ENCODE measurements at regions not wholly inside any gene's neighbourhood (a gene's known extent, or its start where the extent isn't known, plus 50 kb on each side); places are given as distances from the start of the nearest gene placed in this dataset.
"Not testable (repeated sequence)": the region's sequence is repeated elsewhere in the genome, so short reads cannot be mapped to it uniquely, and the experiment has no call there.

- FAIRE-seq (no peak), DNase-seq (ENCODE audit: low spot score in 2 of 2) (no peak)
These were observed 1297.5 kb upstream of the CITED2 start for GRCh38 chr6:140671926-140672325.

- FAIRE-seq = no peak
- no peak for DNase-seq (ENCODE audit: low spot score in 2 of 2)
These were observed 1295.6 kb upstream of the CITED2 start for GRCh38 chr6:140670021-140670420.

DNA sequence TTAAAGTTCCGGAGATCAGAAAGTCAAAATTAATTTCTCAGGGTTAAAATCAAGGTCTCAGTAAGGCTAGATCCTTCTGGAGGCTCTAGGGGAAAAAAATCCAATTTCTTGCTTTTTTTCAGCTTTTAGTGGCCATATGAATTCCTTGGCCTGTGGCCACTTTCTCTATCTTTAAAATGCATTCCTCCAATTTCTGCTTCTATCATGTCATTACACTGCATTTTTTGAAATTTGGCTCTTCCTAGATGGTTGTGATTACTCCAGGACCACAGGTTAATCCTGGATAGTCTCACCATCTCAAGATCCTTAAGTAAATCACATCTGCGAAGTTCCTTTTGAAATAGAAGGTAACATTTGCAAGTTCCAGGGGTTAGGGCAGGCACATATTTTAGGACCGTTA lies 1294.9 kb upstream of the CITED2 start:
- DNase-seq (ENCODE audit: low spot score in 2 of 2) (no peak), FAIRE-seq (no peak)

GRCh38 chr6:140663772-140664171 lies 1289.3 kb upstream of the CITED2 start:
- DNase-seq (ENCODE audit: low spot score in 2 of 2) = no peak
- FAIRE-seq = no peak

DNA sequence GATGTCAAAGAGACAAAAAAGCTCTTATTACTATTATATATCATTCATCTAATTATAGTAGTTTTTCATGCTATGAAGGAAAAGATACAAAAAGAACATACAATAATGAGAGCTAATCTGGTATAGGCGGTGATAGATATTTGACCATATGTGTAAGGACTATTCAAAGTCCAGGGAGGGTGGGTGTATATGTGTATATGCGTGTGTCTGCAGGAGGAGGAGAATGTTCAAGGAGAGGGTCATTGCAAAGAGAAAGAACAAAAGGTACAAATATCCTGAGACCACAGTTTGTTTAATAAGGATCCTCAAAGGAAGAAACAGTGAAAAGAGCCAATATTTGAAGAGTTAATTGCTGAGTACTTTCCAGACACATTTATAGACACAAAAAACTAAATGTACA lies 1288.6 kb upstream of the CITED2 start:
- no peak for FAIRE-seq
- no peak for DNase-seq (ENCODE audit: low spot score in 2 of 2)

GRCh38 chr6:140661691-140662090 lies 1287.2 kb upstream of the CITED2 start:
- no peak for FAIRE-seq
- no peak for DNase-seq (ENCODE audit: low spot score in 2 of 2)

GRCh38 chr6:140660295-140660694 lies 1285.8 kb upstream of the CITED2 start:
- no peak for DNase-seq (ENCODE audit: low spot score in 2 of 2)
- no peak for FAIRE-seq

- FAIRE-seq (no peak), DNase-seq (ENCODE audit: low spot score in 2 of 2) (no peak)
These were observed 1279.5 kb upstream of the CITED2 start for GRCh38 chr6:140653972-140654371.

DNA sequence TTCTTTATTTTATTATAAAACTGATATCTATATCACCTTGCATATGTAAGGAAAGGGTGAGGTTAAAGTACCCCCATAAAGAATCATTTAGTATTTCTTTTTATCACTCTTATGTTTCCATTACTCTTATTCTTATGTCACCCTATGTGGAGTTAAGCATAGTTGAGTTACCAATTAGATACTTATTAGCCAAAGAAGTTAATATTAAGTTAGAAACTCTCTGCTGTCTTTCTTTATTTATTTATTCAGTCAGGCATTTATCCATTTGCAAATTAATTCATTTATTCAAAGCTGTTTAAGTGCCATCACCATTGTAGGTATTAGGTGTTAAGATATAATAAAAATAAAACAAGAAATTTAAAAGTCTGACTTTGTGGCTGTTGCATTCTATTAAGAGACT lies 1279.1 kb upstream of the CITED2 start:
- DNase-seq (ENCODE audit: low spot score in 2 of 2) (no peak), FAIRE-seq (no peak)

- not testable (repeated sequence) for FAIRE-seq; DNase-seq (ENCODE audit: low spot score in 2 of 2)
These were observed 1275.1 kb upstream of the CITED2 start for GRCh38 chr6:140649502-140649901.

- FAIRE-seq; DNase-seq (ENCODE audit: low spot score in 2 of 2): not testable (repeated sequence)
These were observed 1272.9 kb upstream of the CITED2 start for GRCh38 chr6:140647322-140647721.

GRCh38 chr6:140644017-140644416 lies 1269.6 kb upstream of the CITED2 start:
- DNase-seq (ENCODE audit: low spot score in 2 of 2) (no peak), FAIRE-seq (no peak)

DNA sequence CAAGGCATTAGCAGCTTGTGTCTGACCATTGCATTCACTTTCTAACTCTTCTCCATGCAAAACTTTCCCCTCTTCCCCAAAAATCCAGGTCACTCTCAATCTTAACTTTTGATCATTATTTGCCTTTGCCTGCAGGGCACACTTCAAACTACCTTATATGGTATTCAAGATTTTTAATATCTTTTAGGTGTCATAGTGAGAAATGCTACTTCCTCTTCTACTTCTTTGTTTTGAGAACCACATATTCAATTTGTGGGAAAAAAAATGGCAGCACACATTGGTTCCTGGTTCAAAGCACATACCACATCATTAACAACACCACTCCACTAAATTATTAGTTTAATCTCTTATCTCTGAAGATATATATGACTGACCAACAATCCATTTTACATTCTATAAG lies 1267.0 kb upstream of the CITED2 start:
- FAIRE-seq (no peak), DNase-seq (ENCODE audit: low spot score in 2 of 2) (no peak)

DNA sequence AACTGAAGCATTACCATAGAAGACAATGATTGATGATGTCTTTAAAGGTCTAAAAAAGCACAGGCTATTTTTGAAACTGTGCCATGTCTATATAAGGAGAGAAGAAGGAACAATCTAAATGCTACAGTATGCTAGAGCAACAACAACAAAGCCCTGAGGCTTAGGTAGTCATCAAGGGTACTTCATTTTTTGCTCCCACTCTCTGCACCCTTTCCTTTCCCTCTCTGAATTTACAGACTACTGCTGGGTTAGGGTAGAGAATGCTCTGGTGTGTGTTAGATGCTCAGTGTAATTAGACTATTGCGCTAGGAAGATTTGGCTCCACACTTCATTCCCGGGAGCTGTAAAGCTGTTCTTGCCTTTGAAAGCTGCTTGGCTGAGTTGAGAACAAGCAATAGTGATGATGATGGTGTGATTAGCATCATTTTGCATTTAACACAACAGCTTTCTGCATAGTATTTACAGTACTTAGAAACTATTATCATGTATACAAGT lies 1262.5 kb upstream of the CITED2 start:
- FAIRE-seq = no peak
- DNase-seq (ENCODE audit: low spot score in 2 of 2) = no peak

DNA sequence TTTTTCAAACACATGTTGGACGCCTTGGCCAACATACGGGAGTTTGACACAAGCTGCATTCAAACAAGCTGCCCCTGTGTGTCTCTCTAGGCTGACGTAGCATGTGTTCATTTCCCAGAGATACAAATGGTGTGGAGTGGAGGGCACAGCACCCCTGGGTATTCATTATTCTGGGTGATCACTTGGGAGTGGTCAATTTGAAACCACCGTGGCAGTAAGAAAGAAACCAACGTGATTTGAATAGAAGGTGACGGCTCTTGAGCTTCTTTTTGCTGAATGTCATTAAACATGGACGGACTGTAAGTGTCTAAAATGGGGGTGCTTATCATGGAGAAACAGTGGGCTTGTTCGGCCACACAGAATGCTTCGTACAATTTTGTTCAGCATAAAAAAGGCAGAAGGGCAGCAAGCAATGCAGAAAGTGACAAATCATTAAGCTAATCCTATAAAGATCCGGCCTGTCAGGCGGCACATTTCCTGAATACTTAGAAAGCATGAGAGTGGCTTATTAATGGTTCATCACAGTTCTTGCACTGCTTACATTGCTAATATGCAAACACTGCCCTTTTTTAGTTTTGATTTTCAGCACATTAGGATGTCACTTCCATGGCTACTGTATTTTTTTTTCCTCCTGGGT lies 1261.9 kb upstream of the CITED2 start:
- DNase-seq (ENCODE audit: low spot score in 2 of 2) (no peak), FAIRE-seq (no peak)

DNA sequence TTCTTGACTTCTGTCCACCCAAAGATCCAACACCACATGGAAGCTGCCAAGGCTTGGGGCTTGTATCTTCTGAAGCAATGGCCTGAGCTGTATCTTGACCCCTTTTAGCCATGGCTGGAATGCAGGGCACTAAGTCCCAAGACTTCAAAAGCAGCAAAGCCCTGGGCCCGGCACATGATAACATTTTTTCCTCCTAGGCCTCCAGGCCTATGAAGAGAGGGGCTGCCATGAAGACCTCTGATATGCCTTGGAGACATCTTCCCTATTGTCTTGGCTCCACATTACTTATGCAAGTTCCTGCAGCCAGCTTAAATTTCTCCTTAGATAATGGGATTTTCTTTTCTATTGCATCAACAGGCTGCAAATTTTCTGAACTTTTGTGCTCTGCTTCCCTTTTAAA lies 1252.6 kb upstream of the CITED2 start:
- DNase-seq (ENCODE audit: low spot score in 2 of 2) (no peak), FAIRE-seq (no peak)

DNA sequence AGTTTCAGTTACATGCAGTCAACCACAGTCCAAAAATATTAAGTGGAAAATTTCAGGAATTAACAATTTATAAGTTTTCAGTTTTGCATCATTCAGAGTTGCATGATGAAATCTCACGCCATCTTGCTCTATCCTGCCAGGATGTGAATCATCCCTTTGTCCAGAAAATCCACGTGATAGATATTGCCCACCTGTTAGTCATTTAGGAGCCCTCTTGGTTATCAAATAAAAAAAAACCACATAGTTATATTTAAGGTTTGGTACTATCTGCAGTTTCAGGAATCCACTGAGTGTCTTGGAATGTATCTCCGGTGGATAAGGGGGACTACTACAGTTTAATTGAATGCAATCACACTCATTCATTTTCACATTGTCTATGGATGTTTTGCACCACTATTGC lies 1249.0 kb upstream of the CITED2 start:
- DNase-seq (ENCODE audit: low spot score in 2 of 2) (no peak), FAIRE-seq (no peak)

- no peak for DNase-seq (ENCODE audit: low spot score in 2 of 2)
- no peak for FAIRE-seq
These were observed 1246.0 kb upstream of the CITED2 start for GRCh38 chr6:140620496-140620895.

DNA sequence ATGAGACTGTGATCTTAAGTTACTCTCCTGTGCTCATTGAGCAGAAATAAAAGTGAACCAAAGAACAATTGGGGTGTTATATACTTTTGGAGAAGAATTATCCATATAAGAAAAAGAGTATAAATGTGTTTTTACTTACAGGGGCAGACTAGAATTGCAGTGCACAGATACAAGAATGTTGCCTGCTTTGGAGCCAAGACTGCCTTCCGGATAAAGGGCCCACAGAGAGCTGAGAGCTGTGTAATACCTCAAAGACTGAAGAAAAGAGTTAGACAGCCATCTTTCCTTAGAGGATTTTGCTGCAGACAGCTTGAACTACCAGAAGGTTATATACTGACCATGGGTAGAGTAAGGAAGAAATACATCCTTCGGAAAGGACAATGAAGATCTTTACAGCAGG lies 1235.5 kb upstream of the CITED2 start:
- FAIRE-seq (no peak), DNase-seq (ENCODE audit: low spot score in 2 of 2) (no peak)

GRCh38 chr6:140609321-140609720 lies 1234.9 kb upstream of the CITED2 start:
- no peak for DNase-seq (ENCODE audit: low spot score in 2 of 2)
- FAIRE-seq = no peak

- DNase-seq (ENCODE audit: low spot score in 2 of 2) = no peak
- FAIRE-seq = no peak
These were observed 1230.3 kb upstream of the CITED2 start for GRCh38 chr6:140604786-140605185.

DNA sequence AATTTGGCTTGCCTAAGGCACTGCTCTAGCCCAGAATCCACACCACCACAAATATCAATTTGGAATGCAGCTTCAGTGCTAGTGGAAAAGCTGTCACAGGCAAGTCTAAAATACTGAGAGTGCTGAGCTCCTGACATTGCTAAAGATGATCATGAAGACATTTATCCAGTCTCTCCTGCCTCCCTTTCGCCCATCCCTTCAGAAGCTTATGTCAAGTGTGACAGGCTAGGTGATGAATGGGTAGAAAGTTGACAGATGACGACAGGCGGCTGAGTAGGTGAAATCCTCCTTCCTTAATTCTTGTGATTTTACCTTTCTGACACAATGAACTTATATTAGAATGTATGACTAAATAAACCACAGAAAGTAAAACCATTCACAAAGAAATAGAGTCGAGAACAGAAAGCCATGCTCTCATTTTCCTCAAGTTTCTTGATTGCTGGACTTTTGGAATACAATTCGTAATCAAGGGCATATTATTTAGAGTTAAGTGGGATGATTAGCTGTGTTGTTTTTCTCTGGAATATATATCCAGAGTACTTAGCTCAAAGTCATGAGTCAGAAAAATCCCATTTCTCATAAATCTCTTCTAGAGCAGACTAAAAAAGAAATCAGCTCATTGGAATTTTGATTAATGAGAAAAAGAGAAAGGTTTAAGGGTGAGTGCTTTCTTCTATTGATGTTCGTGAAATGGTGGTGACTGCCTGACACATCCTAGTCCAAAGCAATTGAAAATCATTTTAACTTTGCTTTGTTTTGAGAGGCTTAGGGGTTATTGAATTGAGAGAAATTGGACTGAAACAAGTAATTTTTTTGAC lies 1228.2 kb upstream of the CITED2 start:
- no peak for DNase-seq (ENCODE audit: low spot score in 2 of 2)
- no peak for FAIRE-seq

Data from frontal cortex (tissue), 3 donors.